ENCODE measurements at regions not wholly inside any gene's neighbourhood (a gene's known extent, or its start where the extent isn't known, plus 50 kb on each side); places are given as distances from the start of the nearest gene placed in this dataset.

DNA sequence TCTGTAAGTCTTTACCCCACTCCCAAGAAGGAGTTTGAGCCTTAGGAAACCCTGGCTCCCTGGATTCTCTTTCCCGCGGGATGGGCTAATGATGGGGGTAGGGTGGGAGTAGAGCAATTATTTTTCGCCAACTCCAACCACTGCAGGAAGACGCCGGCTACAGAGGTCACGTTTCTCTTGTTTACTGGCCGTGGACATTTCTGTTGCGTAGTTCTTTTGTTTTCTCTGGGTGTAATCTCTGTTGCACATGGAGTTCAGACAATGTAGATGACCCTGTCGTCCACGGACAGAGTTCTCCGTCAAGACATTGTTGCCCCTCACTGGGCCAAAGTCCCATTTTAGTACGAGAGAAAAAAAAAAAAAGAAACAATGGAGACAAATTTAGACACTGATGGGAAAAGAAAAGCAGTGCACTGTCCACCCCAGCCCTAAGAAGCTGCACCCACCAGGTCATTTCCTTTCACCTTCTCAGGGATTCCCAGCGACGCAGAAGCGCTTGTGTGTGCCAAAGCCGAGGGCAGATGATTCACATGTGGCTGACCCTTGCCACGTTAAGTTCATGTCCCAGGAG lies 133.9 kb upstream of the ARGLU1 start:
- Histone ChIP-seq H3K4me3 (ENCODE audit: insufficient read depth, low read length, poor library complexity, severe bottlenecking) (no peak overlapping the region), H3K36me3 (ENCODE audit: low read length) (no peaks in the 10 kb centered on the region), H3K79me2 (ENCODE audit: insufficient read depth, low read length) (no peaks in the 10 kb centered on the region), H3F3A (ENCODE audit: insufficient read depth) (no peaks in the 10 kb centered on the region), H3K9me2 (replicated peaks; ENCODE audit: insufficient read depth, low read length) (no peaks in the 10 kb centered on the region), H3K4me2 (ENCODE audit: low read depth, low read length, poor library complexity, severe bottlenecking) (no peak overlapping the region), H4K20me1 (ENCODE audit: low read depth, low read length) (no peaks in the 10 kb centered on the region), H3K9ac (ENCODE audit: low read length) (no peak overlapping the region), H3K9me3 (ENCODE audit: insufficient read depth, low read length) (no peaks in the 10 kb centered on the region), H3K27ac (ENCODE audit: low read depth, low read length) (no peak overlapping the region), H2AFZ (ENCODE audit: low read depth, low read length, severe bottlenecking) (no peak overlapping the region), H3K27me3 (ENCODE audit: low read length) (no peaks in the 10 kb centered on the region)
- TF ChIP-seq EZH2phosphoT487 (conservative IDR thresholded peaks at IDR 0.05; ENCODE audit: low read length) (no peak), CTCF (IDR thresholded peaks at IDR 0.05; ENCODE audit: insufficient read depth, low read length, poor library complexity, severe bottlenecking) (no peak)

- H3K27ac ChIP-seq (ENCODE audit: low read depth, low read length) = no peak overlapping the region
- H3K9ac ChIP-seq (ENCODE audit: low read length) = no peak overlapping the region
- H2AFZ ChIP-seq (ENCODE audit: low read depth, low read length, severe bottlenecking) = no peak overlapping the region
- no peaks in the 10 kb centered on the region for H3K9me2 ChIP-seq (replicated peaks; ENCODE audit: insufficient read depth, low read length)
- TF ChIP-seq CTCF (IDR thresholded peaks at IDR 0.05; ENCODE audit: insufficient read depth, low read length, poor library complexity, severe bottlenecking) = no peak
- TF ChIP-seq EZH2phosphoT487 (conservative IDR thresholded peaks at IDR 0.05; ENCODE audit: low read length) = no peak
- no peaks in the 10 kb centered on the region for H3K27me3 ChIP-seq (ENCODE audit: low read length)
- H4K20me1 ChIP-seq (ENCODE audit: low read depth, low read length) = no peaks in the 10 kb centered on the region
- no peak overlapping the region for H3K4me3 ChIP-seq (ENCODE audit: insufficient read depth, low read length, poor library complexity, severe bottlenecking)
- no peaks in the 10 kb centered on the region for H3K9me3 ChIP-seq (ENCODE audit: insufficient read depth, low read length)
- no peaks in the 10 kb centered on the region for H3F3A ChIP-seq (ENCODE audit: insufficient read depth)
- H3K36me3 ChIP-seq (ENCODE audit: low read length) = no peaks in the 10 kb centered on the region
- H3K79me2 ChIP-seq (ENCODE audit: insufficient read depth, low read length) = no peaks in the 10 kb centered on the region
- no peak overlapping the region for H3K4me2 ChIP-seq (ENCODE audit: low read depth, low read length, poor library complexity, severe bottlenecking)
These were observed 132.5 kb upstream of the ARGLU1 start for GRCh38 chr13:106700439-106700838.

DNA sequence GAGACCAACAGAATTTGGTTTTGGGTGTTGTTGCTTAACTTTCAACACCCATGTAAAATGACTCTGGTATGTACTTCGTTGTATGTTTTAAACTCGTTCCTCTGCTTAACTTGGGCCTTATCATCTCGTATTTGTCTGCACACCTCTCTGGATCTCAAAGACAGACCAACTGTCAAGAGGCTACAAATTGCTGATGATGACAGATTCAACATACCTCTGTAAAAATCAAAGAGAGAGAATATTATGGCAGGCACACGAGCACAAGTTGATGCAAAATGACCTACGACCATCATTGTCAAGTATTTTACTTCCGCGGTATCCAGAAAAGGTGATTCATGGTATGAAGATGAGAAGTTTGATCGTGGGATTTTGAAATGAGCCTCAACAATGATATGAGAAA lies 132.1 kb upstream of the ARGLU1 start:
- no peaks in the 10 kb centered on the region for H3K9me2 ChIP-seq (replicated peaks; ENCODE audit: insufficient read depth, low read length)
- no peak overlapping the region for H3K4me2 ChIP-seq (ENCODE audit: low read depth, low read length, poor library complexity, severe bottlenecking)
- no peak overlapping the region for H2AFZ ChIP-seq (ENCODE audit: low read depth, low read length, severe bottlenecking)
- H3K79me2 ChIP-seq (ENCODE audit: insufficient read depth, low read length) = no peaks in the 10 kb centered on the region
- H3K27me3 ChIP-seq (ENCODE audit: low read length) = no peaks in the 10 kb centered on the region
- H3F3A ChIP-seq (ENCODE audit: insufficient read depth) = no peaks in the 10 kb centered on the region
- no peaks in the 10 kb centered on the region for H4K20me1 ChIP-seq (ENCODE audit: low read depth, low read length)
- no peaks in the 10 kb centered on the region for H3K9me3 ChIP-seq (ENCODE audit: insufficient read depth, low read length)
- H3K9ac ChIP-seq (ENCODE audit: low read length) = no peak overlapping the region
- no peak overlapping the region for H3K4me3 ChIP-seq (ENCODE audit: insufficient read depth, low read length, poor library complexity, severe bottlenecking)
- no peaks in the 10 kb centered on the region for H3K36me3 ChIP-seq (ENCODE audit: low read length)
- no peak overlapping the region for H3K27ac ChIP-seq (ENCODE audit: low read depth, low read length)
- TF ChIP-seq CTCF (IDR thresholded peaks at IDR 0.05; ENCODE audit: insufficient read depth, low read length, poor library complexity, severe bottlenecking) (no peak), EZH2phosphoT487 (conservative IDR thresholded peaks at IDR 0.05; ENCODE audit: low read length) (no peak)

All from SU-DHL-6 (cell line).